ENCODE measurements at regions not wholly inside any gene's neighbourhood (a gene's known extent, or its start where the extent isn't known, plus 50 kb on each side); places are given as distances from the start of the nearest gene placed in this dataset.
"Not testable (repeated sequence)": the region's sequence is repeated elsewhere in the genome, so short reads cannot be mapped to it uniquely, and the experiment has no call there.

DNA sequence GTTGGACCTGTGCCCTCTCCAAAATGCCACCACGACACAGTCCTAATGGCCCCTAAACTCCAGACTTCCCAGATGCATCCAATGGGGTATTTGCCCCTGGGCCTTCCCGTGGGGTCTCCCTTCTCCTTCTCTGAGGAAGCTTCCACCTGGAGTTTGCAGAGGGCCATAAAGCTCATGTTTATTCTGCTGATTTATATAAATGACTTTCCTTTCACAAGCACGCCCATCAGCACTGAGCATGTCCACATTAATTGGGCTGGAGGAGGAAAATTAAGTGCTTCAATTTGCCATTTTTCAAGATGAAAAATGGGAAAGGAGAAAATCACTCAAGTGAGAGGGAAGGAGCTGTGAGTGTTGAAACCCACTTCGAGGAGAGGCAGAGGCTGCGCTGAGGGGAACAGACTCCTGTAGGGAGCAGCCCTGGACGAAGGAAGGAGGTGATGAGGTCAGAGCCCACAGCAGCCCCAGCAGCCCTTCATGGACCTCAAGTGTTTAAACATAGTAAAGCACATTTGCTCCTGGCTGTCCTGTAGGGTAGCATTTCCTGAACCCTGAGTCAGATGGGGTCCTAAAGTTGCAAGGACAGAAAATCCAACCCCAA is 434.9 kb upstream of the SULF2 start:
- H3K4me1 ChIP-seq (ENCODE audit: insufficient read depth, low read length) = no peaks in the 10 kb centered on the region
- no peak overlapping the region for H3K4me3 ChIP-seq (ENCODE audit: low read length)
- H3K9me3 ChIP-seq (ENCODE audit: insufficient read depth, low read depth, low read length) = no peaks in the 10 kb centered on the region
- 86% methylated on average over 6 of the region's 6 CpGs for WGBS
- H3K27ac ChIP-seq (ENCODE audit: low read depth, low read length) = no peak overlapping the region
- no peaks in the 10 kb centered on the region for H3K36me3 ChIP-seq (ENCODE audit: insufficient read depth, low read length)
- H3K9ac ChIP-seq (ENCODE audit: low read depth, low read length) = no peak overlapping the region
- no peaks in the 10 kb centered on the region for H3K27me3 ChIP-seq (ENCODE audit: insufficient read depth, low read length)

DNA sequence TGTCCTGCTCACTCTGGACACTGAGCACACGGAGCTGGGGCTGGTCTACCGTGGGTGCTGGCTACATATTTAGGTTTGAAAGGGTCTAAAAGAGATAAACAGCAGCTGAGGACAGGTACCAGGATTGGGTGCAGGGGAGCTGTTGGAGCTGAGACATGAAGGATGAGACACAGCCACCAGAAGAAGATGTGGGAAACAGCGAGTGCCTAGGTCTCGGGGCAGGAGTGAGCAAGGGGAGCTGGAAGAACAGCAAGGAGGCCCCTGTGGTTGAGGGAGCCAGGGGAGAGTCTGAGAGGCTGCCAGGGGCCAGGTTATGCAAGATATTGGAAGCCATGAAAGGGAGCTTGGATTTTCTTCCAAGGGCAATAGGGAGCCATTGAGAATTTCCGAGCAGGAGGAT is 434.0 kb upstream of the SULF2 start:
- Histone ChIP-seq H3K4me1 (ENCODE audit: insufficient read depth, low read length) (no peaks in the 10 kb centered on the region), H3K36me3 (ENCODE audit: insufficient read depth, low read length) (no peaks in the 10 kb centered on the region), H3K9ac (ENCODE audit: low read depth, low read length) (no peak overlapping the region), H3K4me3 (ENCODE audit: low read length) (no peak overlapping the region), H3K27me3 (ENCODE audit: insufficient read depth, low read length) (no peaks in the 10 kb centered on the region), H3K9me3 (ENCODE audit: insufficient read depth, low read depth, low read length) (no peaks in the 10 kb centered on the region), H3K27ac (ENCODE audit: low read depth, low read length) (no peak overlapping the region)
- WGBS = 93% methylated on average over 5 of the region's 5 CpGs

DNA sequence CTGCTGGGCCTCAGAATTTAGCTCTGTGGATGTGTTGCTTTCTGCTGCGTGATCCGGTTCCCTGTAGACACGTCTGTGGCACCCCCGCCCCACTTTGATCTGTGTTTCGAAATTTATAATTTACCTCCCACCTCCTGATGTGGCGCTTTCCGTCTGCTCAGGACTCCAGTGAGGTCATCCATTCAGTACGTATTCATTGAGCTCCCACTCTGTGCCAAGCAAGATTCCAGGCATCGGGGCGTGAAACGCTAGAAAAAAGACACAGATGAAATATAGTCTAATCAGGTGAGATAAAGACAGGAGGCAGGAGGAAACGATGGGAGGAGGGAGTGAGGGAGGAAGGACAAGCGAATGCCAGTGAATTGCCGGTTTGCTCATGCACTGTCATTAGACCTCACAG is 431.9 kb upstream of the SULF2 start:
- 84% methylated on average over 14 of the region's 14 CpGs for WGBS
- Histone ChIP-seq H3K36me3 (ENCODE audit: insufficient read depth, low read length) (no peaks in the 10 kb centered on the region), H3K27me3 (ENCODE audit: insufficient read depth, low read length) (no peaks in the 10 kb centered on the region), H3K9me3 (ENCODE audit: insufficient read depth, low read depth, low read length) (no peaks in the 10 kb centered on the region), H3K4me3 (ENCODE audit: low read length) (no peak overlapping the region), H3K4me1 (ENCODE audit: insufficient read depth, low read length) (no peaks in the 10 kb centered on the region), H3K9ac (ENCODE audit: low read depth, low read length) (no peak overlapping the region), H3K27ac (ENCODE audit: low read depth, low read length) (no peak overlapping the region)

DNA sequence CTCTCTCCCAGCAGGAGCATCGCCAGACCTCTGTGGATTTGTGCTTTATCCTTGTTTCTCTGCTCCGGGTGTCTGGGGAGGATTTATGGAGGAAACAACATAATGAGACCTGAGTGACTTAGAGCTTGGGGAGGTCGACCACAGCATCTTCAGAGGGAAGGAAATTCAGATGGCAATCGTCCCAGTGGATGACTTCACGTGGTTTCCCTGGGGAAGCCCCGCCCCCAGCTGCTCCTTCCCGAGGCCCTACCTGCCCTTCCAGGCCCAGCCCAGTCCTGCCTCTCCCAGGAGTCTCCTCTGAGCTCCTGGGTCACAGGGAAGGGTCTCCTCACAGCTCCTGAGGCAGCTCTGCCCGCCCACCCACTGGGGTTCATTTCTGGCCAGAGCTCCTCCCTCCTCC is 430.3 kb upstream of the SULF2 start:
- no peak overlapping the region for H3K9ac ChIP-seq (ENCODE audit: low read depth, low read length)
- H3K27ac ChIP-seq (ENCODE audit: low read depth, low read length) = no peak overlapping the region
- no peaks in the 10 kb centered on the region for H3K27me3 ChIP-seq (ENCODE audit: insufficient read depth, low read length)
- 70% methylated on average over 8 of the region's 8 CpGs for WGBS
- H3K9me3 ChIP-seq (ENCODE audit: insufficient read depth, low read depth, low read length) = no peaks in the 10 kb centered on the region
- H3K4me1 ChIP-seq (ENCODE audit: insufficient read depth, low read length) = no peaks in the 10 kb centered on the region
- H3K4me3 ChIP-seq (ENCODE audit: low read length) = no peak overlapping the region
- H3K36me3 ChIP-seq (ENCODE audit: insufficient read depth, low read length) = no peaks in the 10 kb centered on the region

DNA sequence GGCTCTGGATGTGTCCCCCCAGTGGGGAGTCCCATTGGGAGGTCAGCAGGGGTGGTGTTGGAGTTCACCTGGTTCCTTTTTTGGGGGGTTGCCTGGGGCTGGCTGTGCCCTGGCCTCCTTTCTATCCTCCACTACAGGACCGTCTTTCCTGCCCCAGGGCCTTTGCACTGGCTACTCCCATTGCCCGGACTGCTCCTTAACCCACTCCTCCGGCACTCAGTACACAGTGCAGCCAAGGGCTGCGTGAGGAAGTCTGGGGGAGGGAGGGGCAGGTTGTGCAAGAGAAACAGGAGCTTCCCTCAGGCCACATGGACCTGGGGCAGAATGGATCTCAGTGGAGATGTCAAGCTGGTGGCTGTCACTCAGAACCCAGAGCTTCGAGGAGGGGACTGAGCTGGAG is 429.3 kb upstream of the SULF2 start:
- WGBS = 58% methylated on average over 5 of the region's 5 CpGs
- Histone ChIP-seq H3K9me3 (ENCODE audit: insufficient read depth, low read depth, low read length) (no peaks in the 10 kb centered on the region), H3K27ac (ENCODE audit: low read depth, low read length) (no peak overlapping the region), H3K27me3 (ENCODE audit: insufficient read depth, low read length) (no peaks in the 10 kb centered on the region), H3K9ac (ENCODE audit: low read depth, low read length) (no peak overlapping the region), H3K4me1 (ENCODE audit: insufficient read depth, low read length) (no peaks in the 10 kb centered on the region), H3K4me3 (ENCODE audit: low read length) (no peak overlapping the region), H3K36me3 (ENCODE audit: insufficient read depth, low read length) (no peaks in the 10 kb centered on the region)

DNA sequence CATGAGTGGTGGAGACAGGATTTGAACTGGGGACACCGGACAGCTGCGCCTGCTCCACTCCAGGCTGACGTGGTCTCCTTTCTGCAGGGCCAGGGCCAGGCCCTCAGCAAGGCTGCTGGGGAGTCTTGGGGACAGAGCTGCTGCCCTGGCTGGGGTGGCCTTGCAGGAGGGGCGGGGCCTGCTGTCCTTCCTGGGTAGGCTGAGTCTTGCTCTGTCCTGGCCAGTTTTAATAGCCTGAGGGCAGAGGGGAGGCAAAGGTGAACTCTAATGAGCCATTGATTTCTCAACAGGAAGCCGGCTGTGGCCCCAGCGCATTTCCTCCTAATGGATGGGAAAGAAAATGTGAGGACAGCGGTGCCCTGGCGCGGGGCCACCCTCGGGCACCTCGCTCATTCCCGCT is 428.4 kb upstream of the SULF2 start:
- WGBS = 55% methylated on average over 12 of the region's 12 CpGs
- H3K9ac ChIP-seq (ENCODE audit: low read depth, low read length); H3K9me3 ChIP-seq (ENCODE audit: insufficient read depth, low read depth, low read length); H3K36me3 ChIP-seq (ENCODE audit: insufficient read depth, low read length); H3K27ac ChIP-seq (ENCODE audit: low read depth, low read length); H3K4me3 ChIP-seq (ENCODE audit: low read length); H3K27me3 ChIP-seq (ENCODE audit: insufficient read depth, low read length); H3K4me1 ChIP-seq (ENCODE audit: insufficient read depth, low read length): not testable (repeated sequence)

- no peaks in the 10 kb centered on the region for H3K27me3 ChIP-seq (ENCODE audit: insufficient read depth, low read length)
- no peaks in the 10 kb centered on the region for H3K4me1 ChIP-seq (ENCODE audit: insufficient read depth, low read length)
- no peaks in the 10 kb centered on the region for H3K36me3 ChIP-seq (ENCODE audit: insufficient read depth, low read length)
- H3K9ac ChIP-seq (ENCODE audit: low read depth, low read length) = no peak overlapping the region
- 94% methylated on average over 3 of the region's 3 CpGs for WGBS
- no peaks in the 10 kb centered on the region for H3K9me3 ChIP-seq (ENCODE audit: insufficient read depth, low read depth, low read length)
- no peak overlapping the region for H3K27ac ChIP-seq (ENCODE audit: low read depth, low read length)
- H3K4me3 ChIP-seq (ENCODE audit: low read length) = no peak overlapping the region
These were observed 427.7 kb upstream of the SULF2 start for GRCh38 chr20:48212806-48213509.

DNA sequence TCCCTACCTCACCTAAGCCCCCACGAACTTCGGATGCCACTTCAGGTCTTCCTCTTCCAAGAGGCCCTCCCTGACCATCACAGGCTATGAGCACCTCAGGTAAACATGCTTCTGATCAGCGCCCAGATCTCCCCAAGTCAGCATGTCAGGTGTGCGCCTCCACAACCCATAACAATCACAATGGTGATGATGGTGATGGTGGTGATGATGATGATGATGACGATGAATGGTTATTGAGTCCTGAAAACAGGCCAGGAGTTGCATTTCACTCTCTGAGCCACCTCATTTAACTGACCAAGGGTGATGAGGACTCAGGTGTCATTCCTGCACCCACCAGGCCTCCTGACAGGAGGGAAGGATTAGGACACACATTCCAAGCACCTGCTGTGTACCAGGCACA is 426.6 kb upstream of the SULF2 start:
- no peaks in the 10 kb centered on the region for H3K4me1 ChIP-seq (ENCODE audit: insufficient read depth, low read length)
- 85% methylated on average over 4 of the region's 5 CpGs for WGBS

GRCh38 chr20:48211238-48211637 is 426.0 kb upstream of the SULF2 start:
- H3K9me3 ChIP-seq (ENCODE audit: insufficient read depth, low read depth, low read length) = no peaks in the 10 kb centered on the region
- no peak overlapping the region for H3K27ac ChIP-seq (ENCODE audit: low read depth, low read length)
- H3K27me3 ChIP-seq (ENCODE audit: insufficient read depth, low read length) = no peaks in the 10 kb centered on the region
- H3K36me3 ChIP-seq (ENCODE audit: insufficient read depth, low read length) = no peaks in the 10 kb centered on the region
- WGBS = 99% methylated on average over 3 of the region's 3 CpGs
- H3K9ac ChIP-seq (ENCODE audit: low read depth, low read length) = no peak overlapping the region
- no peak overlapping the region for H3K4me3 ChIP-seq (ENCODE audit: low read length)
- no peaks in the 10 kb centered on the region for H3K4me1 ChIP-seq (ENCODE audit: insufficient read depth, low read length)

More for the DNA sequence above, 426.6 kb upstream of the SULF2 start:
- Histone ChIP-seq H3K4me3 (ENCODE audit: low read length) (no peak overlapping the region), H3K9me3 (ENCODE audit: insufficient read depth, low read depth, low read length) (no peaks in the 10 kb centered on the region), H3K36me3 (ENCODE audit: insufficient read depth, low read length) (no peaks in the 10 kb centered on the region), H3K27me3 (ENCODE audit: insufficient read depth, low read length) (no peaks in the 10 kb centered on the region), H3K27ac (ENCODE audit: low read depth, low read length) (no peak overlapping the region), H3K9ac (ENCODE audit: low read depth, low read length) (no peak overlapping the region)

- H3K4me1 ChIP-seq (ENCODE audit: insufficient read depth, low read length) = peaks cover 3% of the 10 kb centered on the region; the same call in 1 of the 2 replicates
- 92% methylated on average over 27 of the region's 27 CpGs for WGBS
- H3K9ac ChIP-seq (ENCODE audit: low read depth, low read length) = no peak overlapping the region
- H3K27ac ChIP-seq (ENCODE audit: low read depth, low read length) = no peak overlapping the region
- no peak overlapping the region for H3K4me3 ChIP-seq (ENCODE audit: low read length)
- H3K36me3 ChIP-seq (ENCODE audit: insufficient read depth, low read length) = no peaks in the 10 kb centered on the region
- no peaks in the 10 kb centered on the region for H3K9me3 ChIP-seq (ENCODE audit: insufficient read depth, low read depth, low read length)
- no peaks in the 10 kb centered on the region for H3K27me3 ChIP-seq (ENCODE audit: insufficient read depth, low read length)
These were observed 425.1 kb upstream of the SULF2 start for GRCh38 chr20:48210111-48211027.

DNA sequence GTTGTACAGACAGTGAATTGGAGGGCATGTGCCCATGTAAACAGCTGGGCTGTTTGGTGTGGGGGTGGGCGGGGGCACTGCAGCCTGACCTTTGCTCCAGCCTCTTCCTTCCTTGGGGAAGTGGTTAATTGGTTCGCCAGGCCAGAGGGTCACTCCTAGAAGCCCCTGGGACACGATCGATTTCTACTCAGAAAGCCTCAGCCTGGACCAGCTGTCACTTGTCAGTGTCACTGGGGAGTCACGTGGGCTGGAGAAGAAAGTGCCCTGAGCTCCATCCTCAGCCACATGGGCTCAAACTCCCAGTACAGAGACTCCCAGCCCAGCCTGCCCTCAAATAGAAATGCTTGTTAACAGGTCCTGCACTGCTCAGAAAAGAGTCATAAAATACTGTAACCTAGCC is 423.8 kb upstream of the SULF2 start:
- Histone ChIP-seq H3K36me3 (ENCODE audit: insufficient read depth, low read length) (no peaks in the 10 kb centered on the region), H3K9ac (ENCODE audit: low read depth, low read length) (no peak overlapping the region), H3K27ac (ENCODE audit: low read depth, low read length) (no peak overlapping the region), H3K4me1 (ENCODE audit: insufficient read depth, low read length) (peaks cover 3% of the 10 kb centered on the region; the same call in 1 of the 2 replicates), H3K9me3 (ENCODE audit: insufficient read depth, low read depth, low read length) (no peaks in the 10 kb centered on the region), H3K27me3 (ENCODE audit: insufficient read depth, low read length) (no peaks in the 10 kb centered on the region), H3K4me3 (ENCODE audit: low read length) (no peak overlapping the region)
- WGBS = 81% methylated on average over 5 of the region's 5 CpGs
